GM13976 (cell line): ENCODE measurements at regions not wholly inside any gene's neighbourhood (a gene's known extent, or its start where the extent isn't known, plus 50 kb on each side); places are given as distances from the start of the nearest gene placed in this dataset.

Source experiments
- DNase-seq: peaks from one replicate; pipeline ENCODE4 v3.0.0; 2012; ENCODE audit warnings: low spot score
- in situ Hi-C: fragments of 300-500 bp; cut with MboI; formaldehyde crosslinking; loops from one replicate; pipeline ENCODE4 v1.12.0; 2022; ENCODE audit warnings: low sequenced_read_pairs, mixed read lengths, inconsistent platforms; ENCODE audit not compliant: unreplicated experiment
- TF ChIP-seq, protein P1 (sequence below): IDR thresholded peaks from 2 replicates; pipeline ENCODE4 v1.5.1; 2012; ENCODE audit warnings: borderline replicate concordance, mild to moderate bottlenecking; ENCODE audit not compliant: insufficient read depth; ENCODE audit errors: extremely low read depth, missing control alignments, control extremely low read depth

- DNase-seq, result no peak
- in situ Hi-C loops, result no loop called here
- TF ChIP-seq, protein P1, sequence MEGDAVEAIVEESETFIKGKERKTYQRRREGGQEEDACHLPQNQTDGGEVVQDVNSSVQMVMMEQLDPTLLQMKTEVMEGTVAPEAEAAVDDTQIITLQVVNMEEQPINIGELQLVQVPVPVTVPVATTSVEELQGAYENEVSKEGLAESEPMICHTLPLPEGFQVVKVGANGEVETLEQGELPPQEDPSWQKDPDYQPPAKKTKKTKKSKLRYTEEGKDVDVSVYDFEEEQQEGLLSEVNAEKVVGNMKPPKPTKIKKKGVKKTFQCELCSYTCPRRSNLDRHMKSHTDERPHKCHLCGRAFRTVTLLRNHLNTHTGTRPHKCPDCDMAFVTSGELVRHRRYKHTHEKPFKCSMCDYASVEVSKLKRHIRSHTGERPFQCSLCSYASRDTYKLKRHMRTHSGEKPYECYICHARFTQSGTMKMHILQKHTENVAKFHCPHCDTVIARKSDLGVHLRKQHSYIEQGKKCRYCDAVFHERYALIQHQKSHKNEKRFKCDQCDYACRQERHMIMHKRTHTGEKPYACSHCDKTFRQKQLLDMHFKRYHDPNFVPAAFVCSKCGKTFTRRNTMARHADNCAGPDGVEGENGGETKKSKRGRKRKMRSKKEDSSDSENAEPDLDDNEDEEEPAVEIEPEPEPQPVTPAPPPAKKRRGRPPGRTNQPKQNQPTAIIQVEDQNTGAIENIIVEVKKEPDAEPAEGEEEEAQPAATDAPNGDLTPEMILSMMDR, result no peak
Measured at GRCh38 chr3:61352306-61352705, 101.1 kb upstream of the FHIT start.

GRCh38 chr3:61353382-61353781 lies 102.1 kb upstream of the FHIT start:
- in situ Hi-C loops, result no loop called here
- TF ChIP-seq, protein P1, result no peak
- DNase-seq, result no peak

GRCh38 chr3:61354604-61355003 lies 103.4 kb upstream of the FHIT start:
- no peak for DNase-seq
- in situ Hi-C loops, result no loop called here
- TF ChIP-seq, protein P1, result no peak

- DNase-seq, result no peak
- in situ Hi-C loops, result no loop called here
- TF ChIP-seq, protein P1, result no peak
Measured at GRCh38 chr3:61356685-61357084, 105.4 kb upstream of the FHIT start.

GRCh38 chr3:61357902-61358301 lies 106.7 kb upstream of the FHIT start:
- in situ Hi-C loops, result no loop called here
- TF ChIP-seq, protein P1, result no peak
- DNase-seq, result no peak

- DNase-seq, result peak; percentile 40
- in situ Hi-C loops, result no loop called here
- TF ChIP-seq, protein P1, result no peak
Measured at GRCh38 chr3:61358364-61358763, 107.1 kb upstream of the FHIT start.
